GM12878 (cell line): ENCODE measurements at regions not wholly inside any gene's neighbourhood (a gene's known extent, or its start where the extent isn't known, plus 50 kb on each side); places are given as distances from the start of the nearest gene placed in this dataset.
A peak's percentile ranks its signal among the peaks of the same experiment; 100 is the strongest.

Experiments
- BCL11A ChIP-seq: IDR thresholded peaks from 2 replicates; pipeline ENCODE4 v1.6.1; 2011; ENCODE audit warnings: low read depth, low read length
- CEBPB ChIP-seq, 2 experiments: fragments of 150-350 bp in 1 of 2; IDR thresholded peaks; 2 replicates each; pipeline ENCODE4 v1.6.1; 2012 to 2014; ENCODE audit warnings: low read depth in 2 of 2, low read length in 2 of 2, borderline replicate concordance in 1 of 2, inconsistent platforms in 1 of 2
- CREB1 ChIP-seq: IDR thresholded peaks from 2 replicates; pipeline ENCODE4 v1.6.1; 2012; ENCODE audit warnings: low read depth, mild to moderate bottlenecking, inconsistent platforms
- EP300 ChIP-seq, 2 experiments: fragments of 150-350 bp in 1 of 2; IDR thresholded peaks; 2 replicates each; pipeline ENCODE4 v1.6.1; 2011 to 2012; ENCODE audit warnings: low read depth in 2 of 2, low read length in 2 of 2, borderline replicate concordance in 1 of 2, improper control_type of control experiment in 1 of 2, inconsistent platforms in 1 of 2; ENCODE audit not compliant: control insufficient read depth in 1 of 2
- EZH2 ChIP-seq: IDR thresholded peaks from 2 replicates; pipeline ENCODE4 v1.6.1; 2012; ENCODE audit warnings: low read depth, mild to moderate bottlenecking, control low read depth, inconsistent platforms, low read length, borderline replicate concordance; ENCODE audit not compliant: control insufficient read depth
- IKZF1 ChIP-seq: fragments of 450-650 bp; conservative IDR thresholded peaks from 2 replicates; pipeline ENCODE4 v1.6.1; 2017; ENCODE audit warnings: antibody characterized with exemption, mild to moderate bottlenecking
- KAT2A ChIP-seq: conservative IDR thresholded peaks from 2 replicates; pipeline ENCODE4 v1.6.1; 2011; ENCODE audit warnings: low read depth, low read length; ENCODE audit not compliant: control insufficient read depth
- MTA3 ChIP-seq: IDR thresholded peaks from 2 replicates; pipeline ENCODE4 v1.6.1; 2012; ENCODE audit warnings: low read length, inconsistent platforms, borderline replicate concordance
- POLR2AphosphoS2 ChIP-seq: IDR thresholded peaks from 2 replicates; pipeline ENCODE4 v1.6.1; 2011; ENCODE audit warnings: low read depth, mild to moderate bottlenecking, low read length, improper control_type of control experiment, moderate library complexity
- RAD21 ChIP-seq: IDR thresholded peaks from 2 replicates; pipeline ENCODE4 v1.6.1; 2011; ENCODE audit warnings: mild to moderate bottlenecking, low read depth, low read length, moderate library complexity; ENCODE audit not compliant: insufficient read depth
- RELA ChIP-seq: fragments of 450-650 bp; IDR thresholded peaks from 2 replicates; pipeline ENCODE4 v1.8.0; 2014; ENCODE audit warnings: borderline replicate concordance; ENCODE audit not compliant: partially characterized antibody
- RFX5 ChIP-seq: IDR thresholded peaks from 2 replicates; pipeline ENCODE4 v1.6.1; 2011; ENCODE audit warnings: low read depth, low read length, improper control_type of control experiment
- SMC3 ChIP-seq: IDR thresholded peaks from 2 replicates; pipeline ENCODE4 v1.6.1; 2011; ENCODE audit warnings: low read length, improper control_type of control experiment, borderline replicate concordance
- SUPT20H ChIP-seq: IDR thresholded peaks from 2 replicates; pipeline ENCODE4 v1.6.1; 2011; ENCODE audit warnings: low read depth, mild to moderate bottlenecking, low read length, moderate library complexity, borderline replicate concordance; ENCODE audit not compliant: control insufficient read depth
- TARDBP ChIP-seq: IDR thresholded peaks from 2 replicates; pipeline ENCODE4 v1.6.1; 2016; ENCODE audit warnings: borderline replicate concordance
- WRNIP1 ChIP-seq: IDR thresholded peaks from 2 replicates; pipeline ENCODE4 v1.6.1; 2011; ENCODE audit warnings: low read depth, low read length, improper control_type of control experiment, borderline replicate concordance
- YBX1 ChIP-seq: fragments of 450-650 bp; IDR thresholded peaks from 2 replicates; pipeline ENCODE4 v1.6.1; 2016; ENCODE audit warnings: antibody characterized with exemption
- ZBED1 ChIP-seq: IDR thresholded peaks from 2 replicates; pipeline ENCODE4 v1.6.1; 2016; ENCODE audit warnings: borderline replicate concordance
- ZNF24 ChIP-seq: fragments of 450-650 bp; IDR thresholded peaks from 2 replicates; pipeline ENCODE4 v1.6.1; 2017; ENCODE audit warnings: antibody characterized with exemption, mild to moderate bottlenecking
- TF ChIP-seq, protein P1 (sequence below): IDR thresholded peaks from 2 replicates; pipeline ENCODE4 v1.6.1; 2012; ENCODE audit warnings: mild to moderate bottlenecking, low read depth, low read length
- TF ChIP-seq, protein P2 (sequence below): fragments of 450-650 bp; IDR thresholded peaks from 2 replicates; pipeline ENCODE4 v1.6.1; 2016; ENCODE audit warnings: mild to moderate bottlenecking
- TF ChIP-seq, protein P3 (sequence below): IDR thresholded peaks from 2 replicates; pipeline ENCODE4 v1.6.1; 2012; ENCODE audit warnings: low read length, inconsistent platforms

DNA sequence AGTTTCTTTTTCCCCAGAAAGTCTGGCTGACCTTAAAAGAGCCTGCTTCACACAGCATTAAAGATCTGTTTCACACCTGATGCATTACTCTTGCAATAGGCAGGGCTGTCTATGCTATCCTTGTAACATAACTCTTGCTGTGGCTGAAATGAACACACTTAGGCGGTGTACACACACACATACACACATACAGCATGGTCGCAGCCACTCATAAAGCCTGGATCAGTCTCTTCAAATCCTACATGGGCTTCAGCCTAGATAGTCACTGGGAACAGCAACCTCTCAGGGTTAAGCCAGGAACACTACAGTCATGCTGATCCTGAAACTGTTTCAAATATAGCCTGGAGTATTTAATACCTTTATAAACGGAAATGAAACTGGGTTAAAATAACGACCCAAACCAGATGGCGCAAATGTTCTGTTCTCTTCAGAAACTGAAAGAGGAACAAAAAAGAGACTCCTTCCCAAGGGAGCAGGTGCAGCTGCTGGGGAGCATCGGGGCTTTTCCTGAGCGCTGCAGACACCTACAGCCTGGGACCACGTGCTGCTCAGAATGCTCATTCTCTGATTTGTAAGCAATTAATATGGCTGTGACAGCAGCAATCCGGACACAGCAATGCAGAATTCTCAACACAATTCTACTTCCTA, 61.0 kb upstream of the SFMBT2 start (continued):
- TF ChIP-seq WRNIP1 (no peak), YBX1 (no peak; the same call in 1 of the 2 replicates), CREB1 (no peak; the same call in 1 of the 2 replicates), EP300 (IDR thresholded peaks at IDR 0.05; ENCODE audit: borderline replicate concordance in 1 of 2, control insufficient read depth in 1 of 2, low read depth in 2 of 2, low read length in 2 of 2) (peak; percentile 100), KAT2A (no peak), SUPT20H (no peak), RELA (peak; percentile 91), SMC3 (no peak), TARDBP (peak; percentile 78; the same call in 1 of the 2 replicates), EZH2 (no peak), ZNF24 (no peak), POLR2AphosphoS2 (no peak), CEBPB (IDR thresholded peaks at IDR 0.05; ENCODE audit: borderline replicate concordance in 1 of 2, low read depth in 2 of 2, low read length in 2 of 2) (0 out of 4 replicates have a peak, but pooled peaks of 1 of the 2 experiments have one; percentile 91), MTA3 (peak; percentile 98; the same call in 1 of the 2 replicates), IKZF1 (peak; percentile 100), RFX5 (no peak), ZBED1 (peak; percentile 89), RAD21 (0 out of 2 replicates have a peak, but pooled peaks have one; percentile 10), BCL11A (peak; percentile 99)
- TF ChIP-seq, protein P1, sequence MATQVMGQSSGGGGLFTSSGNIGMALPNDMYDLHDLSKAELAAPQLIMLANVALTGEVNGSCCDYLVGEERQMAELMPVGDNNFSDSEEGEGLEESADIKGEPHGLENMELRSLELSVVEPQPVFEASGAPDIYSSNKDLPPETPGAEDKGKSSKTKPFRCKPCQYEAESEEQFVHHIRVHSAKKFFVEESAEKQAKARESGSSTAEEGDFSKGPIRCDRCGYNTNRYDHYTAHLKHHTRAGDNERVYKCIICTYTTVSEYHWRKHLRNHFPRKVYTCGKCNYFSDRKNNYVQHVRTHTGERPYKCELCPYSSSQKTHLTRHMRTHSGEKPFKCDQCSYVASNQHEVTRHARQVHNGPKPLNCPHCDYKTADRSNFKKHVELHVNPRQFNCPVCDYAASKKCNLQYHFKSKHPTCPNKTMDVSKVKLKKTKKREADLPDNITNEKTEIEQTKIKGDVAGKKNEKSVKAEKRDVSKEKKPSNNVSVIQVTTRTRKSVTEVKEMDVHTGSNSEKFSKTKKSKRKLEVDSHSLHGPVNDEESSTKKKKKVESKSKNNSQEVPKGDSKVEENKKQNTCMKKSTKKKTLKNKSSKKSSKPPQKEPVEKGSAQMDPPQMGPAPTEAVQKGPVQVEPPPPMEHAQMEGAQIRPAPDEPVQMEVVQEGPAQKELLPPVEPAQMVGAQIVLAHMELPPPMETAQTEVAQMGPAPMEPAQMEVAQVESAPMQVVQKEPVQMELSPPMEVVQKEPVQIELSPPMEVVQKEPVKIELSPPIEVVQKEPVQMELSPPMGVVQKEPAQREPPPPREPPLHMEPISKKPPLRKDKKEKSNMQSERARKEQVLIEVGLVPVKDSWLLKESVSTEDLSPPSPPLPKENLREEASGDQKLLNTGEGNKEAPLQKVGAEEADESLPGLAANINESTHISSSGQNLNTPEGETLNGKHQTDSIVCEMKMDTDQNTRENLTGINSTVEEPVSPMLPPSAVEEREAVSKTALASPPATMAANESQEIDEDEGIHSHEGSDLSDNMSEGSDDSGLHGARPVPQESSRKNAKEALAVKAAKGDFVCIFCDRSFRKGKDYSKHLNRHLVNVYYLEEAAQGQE = no peak
- TF ChIP-seq, protein P2, sequence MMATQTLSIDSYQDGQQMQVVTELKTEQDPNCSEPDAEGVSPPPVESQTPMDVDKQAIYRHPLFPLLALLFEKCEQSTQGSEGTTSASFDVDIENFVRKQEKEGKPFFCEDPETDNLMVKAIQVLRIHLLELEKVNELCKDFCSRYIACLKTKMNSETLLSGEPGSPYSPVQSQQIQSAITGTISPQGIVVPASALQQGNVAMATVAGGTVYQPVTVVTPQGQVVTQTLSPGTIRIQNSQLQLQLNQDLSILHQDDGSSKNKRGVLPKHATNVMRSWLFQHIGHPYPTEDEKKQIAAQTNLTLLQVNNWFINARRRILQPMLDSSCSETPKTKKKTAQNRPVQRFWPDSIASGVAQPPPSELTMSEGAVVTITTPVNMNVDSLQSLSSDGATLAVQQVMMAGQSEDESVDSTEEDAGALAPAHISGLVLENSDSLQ = peak; percentile 63
- TF ChIP-seq, protein P3, sequence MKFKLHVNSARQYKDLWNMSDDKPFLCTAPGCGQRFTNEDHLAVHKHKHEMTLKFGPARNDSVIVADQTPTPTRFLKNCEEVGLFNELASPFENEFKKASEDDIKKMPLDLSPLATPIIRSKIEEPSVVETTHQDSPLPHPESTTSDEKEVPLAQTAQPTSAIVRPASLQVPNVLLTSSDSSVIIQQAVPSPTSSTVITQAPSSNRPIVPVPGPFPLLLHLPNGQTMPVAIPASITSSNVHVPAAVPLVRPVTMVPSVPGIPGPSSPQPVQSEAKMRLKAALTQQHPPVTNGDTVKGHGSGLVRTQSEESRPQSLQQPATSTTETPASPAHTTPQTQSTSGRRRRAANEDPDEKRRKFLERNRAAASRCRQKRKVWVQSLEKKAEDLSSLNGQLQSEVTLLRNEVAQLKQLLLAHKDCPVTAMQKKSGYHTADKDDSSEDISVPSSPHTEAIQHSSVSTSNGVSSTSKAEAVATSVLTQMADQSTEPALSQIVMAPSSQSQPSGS = peak; percentile 98
